PC-9 (cell line): ENCODE measurements at regions not wholly inside any gene's neighbourhood (a gene's known extent, or its start where the extent isn't known, plus 50 kb on each side); places are given as distances from the start of the nearest gene placed in this dataset.

Source experiments
- BruUV-seq: library from RNA; stranded (reverse); fragments of 400-500 nt; replicated peaks from 2 replicates; lab custom pipeline; 2021; lab: Mats Ljungman, UMichigan
- CTCF ChIA-PET: fragments of 300-600 bp; sonication (Branson Sonifier 250); formaldehyde crosslinking; loops from one replicate; lab custom pipeline; 2022; ENCODE audit warnings: antibody characterized with exemption; lab: Charles Lee
- POLR2A ChIA-PET: fragments of 300-600 bp; sonication (Branson Sonifier 250); formaldehyde crosslinking; loops from one replicate; lab custom pipeline; 2022; ENCODE audit warnings: antibody characterized with exemption; ENCODE audit not compliant: unreplicated experiment; lab: Charles Lee
- DNase-seq, 2 experiments: peaks; one replicate each; pipeline versions ENCODE4 v3.0.0 to v3.0.0-alpha.2; 2015 to 2022; ENCODE audit warnings: mixed read lengths in 1 of 2
- H2AFZ ChIP-seq: fragments of 200-600 bp; sonication (generic); 2 replicates; pipeline ENCODE4 v1.8.1; 2017; ENCODE audit warnings: antibody characterized with exemption
- H3F3A ChIP-seq: fragments of 200-600 bp; sonication (generic); 2 replicates; pipeline ENCODE4 v1.8.1; 2017; ENCODE audit warnings: antibody characterized with exemption, mild to moderate bottlenecking, low read depth; ENCODE audit not compliant: insufficient read depth
- H3K27ac ChIP-seq: fragments of 200-600 bp; sonication (generic); 2 replicates; pipeline ENCODE4 v1.6.1; 2016; ENCODE audit warnings: mixed run types
- H3K27me3 ChIP-seq: fragments of 200-600 bp; sonication (generic); 2 replicates; pipeline ENCODE4 v1.6.1; 2016; ENCODE audit warnings: low read depth, mixed run types; ENCODE audit not compliant: insufficient read depth
- H3K36me3 ChIP-seq: fragments of 200-600 bp; sonication (generic); 2 replicates; pipeline ENCODE4 v1.6.1; 2016; ENCODE audit warnings: low read depth, mixed run types
- H3K4me1 ChIP-seq: fragments of 200-600 bp; sonication (generic); replicated peaks from 2 replicates; pipeline ENCODE4 v1.6.1; 2016; ENCODE audit warnings: mixed run types; ENCODE audit not compliant: insufficient read depth
- H3K4me2 ChIP-seq: fragments of 200-600 bp; sonication (generic); 2 replicates; pipeline ENCODE4 v1.6.1; 2017; ENCODE audit warnings: mixed run types
- H3K4me3 ChIP-seq: fragments of 200-600 bp; sonication (generic); 2 replicates; pipeline ENCODE4 v1.6.1; 2016; ENCODE audit warnings: mixed run types
- H3K79me2 ChIP-seq: fragments of 200-600 bp; sonication (generic); 2 replicates; pipeline ENCODE4 v1.6.1; 2017; ENCODE audit warnings: low read depth, mixed run types
- H3K9me2 ChIP-seq: fragments of 200-600 bp; sonication (generic); 2 replicates; pipeline ENCODE4 v1.8.1; 2017; ENCODE audit warnings: mild to moderate bottlenecking; ENCODE audit not compliant: insufficient read depth
- H3K9me3 ChIP-seq: fragments of 200-600 bp; sonication (generic); 2 replicates; pipeline ENCODE4 v1.8.1; 2016; ENCODE audit warnings: low read depth; ENCODE audit not compliant: insufficient read depth
- H4K20me1 ChIP-seq: fragments of 200-600 bp; sonication (generic); 2 replicates; pipeline ENCODE4 v1.8.1; 2017; ENCODE audit not compliant: insufficient read depth
- CTCF ChIP-seq: fragments of 200-600 bp; sonication (generic); conservative IDR thresholded peaks from 2 replicates; pipeline ENCODE4 v1.6.1; 2017; ENCODE audit warnings: mixed run types, antibody characterized with exemption, mild to moderate bottlenecking, moderate library complexity
- EZH2 ChIP-seq: fragments of 200-600 bp; sonication (generic); IDR thresholded peaks from 2 replicates; pipeline ENCODE4 v1.8.0; 2017; ENCODE audit warnings: antibody characterized with exemption, low read depth
- intact Hi-C: fragments of 100-400 bp; cut with micrococcal nuclease; formaldehyde crosslinking; loops from one replicate; pipeline ENCODE4 v1.10.0; 2022; ENCODE audit not compliant: unreplicated experiment

- Histone ChIP-seq H3K4me2 (no peak overlapping the region), H3K9me3 (no peaks in the 10 kb centered on the region), H3K36me3 (no peaks in the 10 kb centered on the region), H3F3A (no peaks in the 10 kb centered on the region), H3K4me3 (no peak overlapping the region), H4K20me1 (no peaks in the 10 kb centered on the region), H3K27ac (no peak overlapping the region), H3K4me1 (no peaks in the 10 kb centered on the region), H2AFZ (no peak overlapping the region), H3K9me2 (no peaks in the 10 kb centered on the region), H3K79me2 (no peaks in the 10 kb centered on the region), H3K27me3 (no peaks in the 10 kb centered on the region)
- POLR2A ChIA-PET, result no interaction called here
- intact Hi-C loops, result loop anchor here (5.0 to 10.0 kb wide), 3 partner anchors 285 to 1942 kb away; partner anchors contain the start of genes NR2F1 and NR2F1-AS1
- TF ChIP-seq CTCF (no peak), EZH2 (no peak)
- no peak for DNase-seq
- CTCF ChIA-PET, result no interaction called here
- BruUV-seq, result no TSS peak
Observed at GRCh38 chr5:91642581-91642980, 259.5 kb upstream of the ARRDC3 start.

GRCh38 chr5:91641730-91642350, 258.7 kb upstream of the ARRDC3 start:
- POLR2A ChIA-PET, result no interaction called here
- peak in 1 of 2 experiments; percentile 45 for DNase-seq
- Histone ChIP-seq H3K4me2 (peak overlapping the region; percentile 47; the same call in 1 of the 2 replicates), H3K79me2 (no peaks in the 10 kb centered on the region), H3K9me3 (no peaks in the 10 kb centered on the region), H3K27ac (no peak overlapping the region), H3K9me2 (no peaks in the 10 kb centered on the region), H2AFZ (no peak overlapping the region), H4K20me1 (no peaks in the 10 kb centered on the region), H3K4me1 (no peaks in the 10 kb centered on the region), H3K4me3 (no peak overlapping the region; the same call in 1 of the 2 replicates), H3F3A (no peaks in the 10 kb centered on the region), H3K36me3 (no peaks in the 10 kb centered on the region), H3K27me3 (no peaks in the 10 kb centered on the region)
- CTCF ChIA-PET, result interaction anchor here (0.6 to 1.0 kb wide), 3 partner anchors 288 to 1979 kb away, joined by 3 to 8 read pairs (median 3); no protein-coding TSS in a partner anchor
- TF ChIP-seq CTCF (peak; percentile 87), EZH2 (no peak)
- intact Hi-C loops, result loop anchor here (5.0 to 10.0 kb wide), 3 partner anchors 285 to 1943 kb away; partner anchors contain the start of genes NR2F1 and NR2F1-AS1
- no TSS peak for BruUV-seq

GRCh38 chr5:91639744-91640143, 256.6 kb upstream of the ARRDC3 start:
- Histone ChIP-seq H3K4me2 (no peak overlapping the region), H2AFZ (no peak overlapping the region), H3K79me2 (no peaks in the 10 kb centered on the region), H3K9me3 (no peaks in the 10 kb centered on the region), H3K4me1 (no peaks in the 10 kb centered on the region), H3K4me3 (no peak overlapping the region), H4K20me1 (no peaks in the 10 kb centered on the region), H3K27me3 (no peaks in the 10 kb centered on the region), H3K9me2 (no peaks in the 10 kb centered on the region), H3K27ac (no peak overlapping the region), H3K36me3 (no peaks in the 10 kb centered on the region), H3F3A (no peaks in the 10 kb centered on the region)
- POLR2A ChIA-PET, result no interaction called here
- DNase-seq, result no peak
- TF ChIP-seq CTCF, result no peak
- TF ChIP-seq EZH2, result no peak
- intact Hi-C loops, result loop anchor here (5.0 to 10.0 kb wide), 3 partner anchors 288 to 1945 kb away; partner anchors contain the start of genes NR2F1 and NR2F1-AS1
- CTCF ChIA-PET, result no interaction called here
- no TSS peak for BruUV-seq
